T-cell (primary cell): ENCODE measurements at regions not wholly inside any gene's neighbourhood (a gene's known extent, or its start where the extent isn't known, plus 50 kb on each side); places are given as distances from the start of the nearest gene placed in this dataset.

Experiments
- ATAC-seq, 4 experiments: fragments of 200-7000 bp in 3 of 4; fragments of 150-1000 bp in 1 of 4; cut with Tn5 transposase; replicated peaks in 1 of 4; 1 replicate in 3 of 4; 2 replicates in 1 of 4; pipeline ENCODE4 v1.10.0; 2021; ENCODE audit warnings: moderate library complexity in 3 of 4, mild to moderate bottlenecking in 2 of 4, moderate number of reproducible peaks in 1 of 4
- CTCF ChIA-PET, 2 donors: fragments of 300-600 bp; sonication (Branson Sonifier 250); formaldehyde crosslinking; loops; one replicate each; lab custom pipeline; 2022; ENCODE audit warnings: antibody characterized with exemption in 2 of 2; lab: Charles Lee
- POLR2A ChIA-PET, 2 donors: fragments of 300-600 bp; sonication (Branson Sonifier 250); formaldehyde crosslinking; loops; one replicate each; lab custom pipeline; 2022; ENCODE audit warnings: antibody characterized with exemption in 2 of 2; lab: Charles Lee
- DNase-seq, 35 experiments: peaks; one replicate each; pipeline versions ENCODE4 v3.0.0 to v3.0.0-alpha.2; 2013 to 2023
- H3K27ac ChIP-seq: one replicate; pipeline ENCODE4 v1.5.1; 2013; ENCODE audit warnings: low read length
- H3K27me3 ChIP-seq, 2 experiments: replicated peaks in 1 of 2; 1 replicate in 1 of 2; 2 replicates in 1 of 2; pipeline versions ENCODE4 v1.6.1 to v1.7.0; 2013; ENCODE audit warnings: low read length in 1 of 2, mixed read lengths in 1 of 2; ENCODE audit not compliant: control insufficient read depth in 2 of 2, insufficient read depth in 2 of 2; ENCODE audit errors: extremely low read depth in 1 of 2
- H3K36me3 ChIP-seq, 2 donors: 1 replicate in 1 of 2; 2 replicates in 1 of 2; pipeline versions ENCODE4 v1.6.1 to v1.7.0; 2013; ENCODE audit warnings: low read length in 1 of 2; ENCODE audit not compliant: control insufficient read depth in 2 of 2, insufficient read depth in 1 of 2; ENCODE audit errors: extremely low read depth in 1 of 2
- H3K4me1 ChIP-seq, 2 experiments: 1 replicate in 1 of 2; 2 replicates in 1 of 2; pipeline versions ENCODE4 v1.6.1 to v1.7.0; 2013; ENCODE audit warnings: low read length in 2 of 2, mixed read lengths in 1 of 2; ENCODE audit not compliant: insufficient read depth in 2 of 2, control insufficient read depth in 1 of 2; ENCODE audit errors: extremely low read depth in 1 of 2
- H3K4me3 ChIP-seq, 2 donors: 1 replicate in 1 of 2; 2 replicates in 1 of 2; pipeline versions ENCODE4 v1.5.1 to v1.7.0; 2013; ENCODE audit warnings: mild to moderate bottlenecking in 2 of 2, low read length in 1 of 2, moderate library complexity in 1 of 2; ENCODE audit not compliant: control insufficient read depth in 1 of 2; ENCODE audit errors: extremely low read depth in 1 of 2
- H3K9me3 ChIP-seq: 2 replicates; pipeline ENCODE4 v1.7.0; 2013
- H3K27ac Mint-ChIP-seq, 2 donors: one replicate each; pipeline ENCODE4 v1.8.0; 2020 to 2021; ENCODE audit warnings: mild to moderate bottlenecking in 2 of 2, mixed read lengths in 2 of 2
- H3K27me3 Mint-ChIP-seq, 2 donors: one replicate each; pipeline ENCODE4 v1.8.0; 2021 to 2022; ENCODE audit warnings: mixed read lengths in 2 of 2
- H3K36me3 Mint-ChIP-seq: one replicate; pipeline ENCODE4 v1.8.0; 2021; ENCODE audit warnings: mixed read lengths
- H3K4me1 Mint-ChIP-seq, 3 donors: one replicate each; pipeline ENCODE4 v1.8.0; 2020 to 2022; ENCODE audit warnings: mixed read lengths in 3 of 3, mild to moderate bottlenecking in 1 of 3
- H3K4me3 Mint-ChIP-seq, 3 donors: one replicate each; pipeline ENCODE4 v1.8.0; 2020 to 2022; ENCODE audit warnings: mild to moderate bottlenecking in 3 of 3, mixed read lengths in 3 of 3, moderate library complexity in 3 of 3
- H3K9me3 Mint-ChIP-seq, 3 donors: one replicate each; pipeline ENCODE4 v1.8.0; 2020 to 2022; ENCODE audit warnings: mixed read lengths in 3 of 3
- WGBS: methylation state at CpG from one replicate; pipeline ENCODE4 v1.1.5; 2013; ENCODE audit warnings: missing lambda C conversion rate; ENCODE audit not compliant: insufficient coverage; 5-methylcytosine and 5-hydroxymethylcytosine counted together

DNA sequence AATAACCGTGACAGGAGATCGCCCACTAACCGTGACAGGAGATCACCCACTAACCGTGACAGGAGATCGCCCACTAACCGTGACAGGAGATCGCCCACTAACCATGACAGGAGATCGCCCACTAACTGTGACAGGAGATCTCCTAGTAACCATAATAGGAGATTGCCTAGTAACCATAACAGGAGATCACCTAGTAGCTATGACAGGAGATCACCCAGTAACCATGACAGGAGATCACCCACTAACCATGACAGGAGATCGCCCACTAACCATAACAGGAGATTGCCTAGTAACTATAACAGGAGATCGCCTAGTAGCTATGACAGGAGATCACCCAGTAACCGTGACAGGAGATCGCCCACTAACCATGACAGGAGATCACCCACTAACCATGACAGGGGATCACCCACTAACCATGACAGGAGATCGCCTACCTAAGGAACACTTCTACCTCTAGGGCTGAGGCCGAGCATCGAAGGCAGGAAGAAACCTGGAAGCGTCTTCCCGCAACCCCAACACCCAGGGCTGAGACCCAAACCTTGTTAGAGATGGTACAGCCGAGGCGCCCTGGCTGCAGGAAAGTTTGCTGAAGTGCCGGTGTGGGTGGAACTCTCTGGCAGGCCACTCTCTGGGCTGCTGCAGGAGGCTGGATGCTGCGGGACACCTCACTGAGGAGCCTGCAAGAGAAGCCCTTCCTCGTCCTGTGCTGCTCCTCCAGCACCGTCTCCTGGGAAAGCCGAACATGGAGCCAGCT lies 67.5 kb upstream of the THY1 start:
- ATAC-seq: no peak
- H3K4me1 Mint-ChIP-seq: no peaks in the 10 kb centered on the region
- H3K4me3 ChIP-seq: no peak overlapping the region
- peaks cover 0 to 40% of the 10 kb centered on the region in 2 experiments for H3K27me3 ChIP-seq
- POLR2A ChIA-PET: no interaction called here
- H3K27me3 Mint-ChIP-seq: peaks cover 28 to 30% of the 10 kb centered on the region in 2 donors
- no peaks in the 10 kb centered on the region for H3K9me3 ChIP-seq
- H3K27ac ChIP-seq: no peak overlapping the region
- no peak overlapping the region for H3K4me3 Mint-ChIP-seq
- no peak overlapping the region for H3K27ac Mint-ChIP-seq
- no peaks in the 10 kb centered on the region for H3K4me1 ChIP-seq
- WGBS: 79% methylated on average over 14 of the region's 24 CpGs
- CTCF ChIA-PET: no interaction called here
- no peaks in the 10 kb centered on the region for H3K36me3 ChIP-seq
- no peak for DNase-seq
- no peaks in the 10 kb centered on the region for H3K36me3 Mint-ChIP-seq
- H3K9me3 Mint-ChIP-seq: no peaks in the 10 kb centered on the region

DNA sequence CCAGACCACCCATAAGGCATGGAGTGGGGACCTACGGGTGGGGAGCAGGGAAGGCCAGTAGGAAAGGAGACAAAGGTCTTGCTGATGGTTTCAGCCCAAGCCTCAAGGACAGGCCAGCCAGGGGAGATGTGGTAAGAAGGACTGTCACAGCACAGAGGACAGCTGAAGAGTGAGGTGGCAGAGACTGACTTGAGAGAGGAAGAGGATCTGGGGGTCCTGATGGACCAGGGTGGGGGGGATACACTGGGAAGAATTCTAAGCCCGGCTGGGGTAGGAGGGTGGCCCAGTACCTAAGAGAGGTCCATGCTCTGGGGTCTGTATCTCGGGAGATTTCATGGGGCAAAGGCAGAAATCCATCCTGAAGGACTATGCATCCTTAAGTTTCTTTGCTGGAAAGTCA lies 66.1 kb upstream of the THY1 start:
- H3K4me3 ChIP-seq: no peak overlapping the region
- no peaks in the 10 kb centered on the region for H3K9me3 ChIP-seq
- H3K27ac Mint-ChIP-seq: no peak overlapping the region
- H3K36me3 Mint-ChIP-seq: no peaks in the 10 kb centered on the region
- H3K27me3 ChIP-seq: peaks cover 0 to 35% of the 10 kb centered on the region in 2 experiments
- H3K36me3 ChIP-seq: no peaks in the 10 kb centered on the region
- DNase-seq: no peak
- POLR2A ChIA-PET: no interaction called here
- H3K4me1 Mint-ChIP-seq: no peaks in the 10 kb centered on the region
- no peak overlapping the region for H3K4me3 Mint-ChIP-seq
- no peaks in the 10 kb centered on the region for H3K4me1 ChIP-seq
- CTCF ChIA-PET: interaction anchor here in 1 of 2 donors (0.7 kb wide), 1 partner anchor 24 kb away, joined by 5 read pairs; no protein-coding TSS in a partner anchor
- no peak overlapping the region for H3K27ac ChIP-seq
- WGBS: 58% methylated on average over 3 of the region's 3 CpGs
- H3K27me3 Mint-ChIP-seq: peaks cover 20 to 33% of the 10 kb centered on the region in 2 donors
- no peaks in the 10 kb centered on the region for H3K9me3 Mint-ChIP-seq
- ATAC-seq: no peak

DNA sequence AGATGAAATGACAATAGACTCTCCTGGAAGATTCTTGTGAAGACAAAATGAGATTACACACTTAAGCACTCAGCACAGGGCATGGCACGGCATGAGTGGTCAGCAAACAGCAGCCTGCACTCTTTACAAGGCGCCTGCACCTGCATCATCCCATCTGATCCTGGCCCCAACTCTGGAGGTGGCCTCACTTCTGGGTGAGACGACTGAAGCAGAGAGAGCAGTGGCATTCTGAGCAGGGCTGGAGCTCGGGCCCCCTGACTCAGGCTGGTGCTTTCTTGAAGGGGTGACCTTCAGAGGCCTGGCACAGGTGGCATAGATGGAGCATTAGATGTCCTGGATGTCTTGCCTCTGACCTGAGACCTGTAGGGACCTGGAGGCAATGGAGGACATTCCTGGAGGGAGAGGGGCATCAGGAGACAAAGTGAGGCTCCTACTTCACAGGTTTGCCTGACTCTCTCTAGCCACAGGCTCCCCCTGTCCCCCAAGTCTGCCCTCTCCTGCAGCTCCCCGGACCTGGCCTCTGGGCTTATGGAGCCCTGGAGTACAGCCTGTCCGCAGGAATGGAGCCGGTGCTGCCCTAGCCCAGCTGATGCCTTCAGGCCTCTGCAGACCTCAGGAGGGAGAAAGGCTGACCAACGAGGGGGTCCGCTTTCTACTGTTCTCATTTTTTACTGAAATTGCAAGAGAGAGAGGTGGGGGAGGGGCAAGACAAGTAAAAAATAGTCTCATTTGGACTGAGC lies 65.5 kb upstream of the THY1 start:
- Histone ChIP-seq H3K4me1 (no peaks in the 10 kb centered on the region), H3K27me3 (peaks cover 0 to 38% of the 10 kb centered on the region in 2 experiments), H3K36me3 (no peaks in the 10 kb centered on the region), H3K4me3 (no peak overlapping the region), H3K27ac (no peak overlapping the region), H3K9me3 (no peaks in the 10 kb centered on the region)
- DNase-seq: no peak
- 75% methylated on average over 6 of the region's 9 CpGs for WGBS
- peaks cover 20 to 33% of the 10 kb centered on the region in 2 donors for H3K27me3 Mint-ChIP-seq
- H3K27ac Mint-ChIP-seq: no peak overlapping the region
- ChIA-PET POLR2A (no interaction called here), CTCF (interaction anchor here in 1 of 2 donors (0.7 kb wide), 1 partner anchor 25 kb away, joined by 5 read pairs; no protein-coding TSS in a partner anchor)
- H3K4me1 Mint-ChIP-seq: no peaks in the 10 kb centered on the region
- H3K9me3 Mint-ChIP-seq: no peaks in the 10 kb centered on the region
- no peak for ATAC-seq
- H3K36me3 Mint-ChIP-seq: no peaks in the 10 kb centered on the region
- H3K4me3 Mint-ChIP-seq: no peak overlapping the region

DNA sequence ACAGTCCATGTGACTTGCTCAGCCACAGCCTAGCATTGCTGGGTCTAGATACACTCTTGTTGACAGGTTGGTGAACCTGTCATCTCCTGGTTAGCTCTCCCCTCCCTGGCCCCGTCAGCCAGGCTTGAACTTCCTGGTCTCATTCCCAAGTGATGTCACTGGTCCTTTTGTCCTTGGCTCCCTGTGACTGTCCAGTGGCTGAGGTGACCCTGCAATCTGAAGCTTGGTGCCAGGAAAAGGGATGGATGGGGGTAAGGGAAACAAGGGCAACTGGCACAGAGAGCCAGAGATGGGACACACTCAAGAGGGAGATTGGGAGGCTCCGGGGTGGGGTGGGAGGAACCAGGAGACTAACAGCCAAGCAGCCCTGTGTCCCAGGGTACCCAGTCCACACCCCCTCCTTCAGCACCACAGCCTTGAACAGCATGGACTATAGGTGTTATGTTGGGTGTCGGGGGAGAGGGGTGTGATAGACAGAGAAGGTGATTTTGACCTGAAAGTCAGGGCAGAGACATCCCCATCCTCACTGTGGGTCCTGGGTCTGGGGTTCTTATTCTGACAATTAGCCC lies 63.8 kb upstream of the THY1 start:
- ChIA-PET CTCF (interaction anchor here in 1 of 2 donors (0.6 kb wide), 1 partner anchor 1974 kb away, joined by 4 read pairs; no protein-coding TSS in a partner anchor), POLR2A (no interaction called here)
- Mint-ChIP-seq H3K4me3 (no peak overlapping the region), H3K27me3 (peaks cover 28 to 45% of the 10 kb centered on the region in 2 donors), H3K9me3 (no peaks in the 10 kb centered on the region), H3K4me1 (no peaks in the 10 kb centered on the region), H3K36me3 (no peaks in the 10 kb centered on the region), H3K27ac (no peak overlapping the region)
- H3K9me3 ChIP-seq: no peaks in the 10 kb centered on the region
- no CpG with 5 or more reads among the region's 3 CpGs for WGBS
- no peak overlapping the region for H3K4me3 ChIP-seq
- no peak for DNase-seq
- H3K36me3 ChIP-seq: no peaks in the 10 kb centered on the region
- peaks cover 0 to 51% of the 10 kb centered on the region in 2 experiments for H3K27me3 ChIP-seq
- no peak for ATAC-seq
- no peak overlapping the region for H3K27ac ChIP-seq
- no peaks in the 10 kb centered on the region for H3K4me1 ChIP-seq

DNA sequence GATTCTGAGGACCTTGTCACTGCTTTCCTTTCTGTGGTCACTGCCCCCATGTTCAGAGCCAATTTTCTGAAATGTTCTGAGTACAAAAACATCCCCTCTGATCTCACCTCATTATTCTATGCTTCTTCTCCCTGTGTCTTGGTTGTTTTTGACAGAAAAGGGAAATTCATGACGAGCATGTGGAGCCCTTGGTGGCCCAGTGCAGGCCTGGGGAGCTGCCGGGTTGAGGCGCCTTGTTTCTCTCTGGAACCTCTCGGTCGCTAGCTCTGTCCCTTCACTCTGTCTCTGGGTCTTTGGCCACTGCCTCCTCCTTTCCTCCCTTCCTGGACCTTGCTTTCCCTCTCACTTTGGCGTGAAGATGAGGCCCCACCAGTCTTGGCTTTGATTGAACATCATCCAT lies 63.0 kb upstream of the THY1 start:
- H3K27me3 Mint-ChIP-seq: peaks cover 29 to 44% of the 10 kb centered on the region in 2 donors
- Histone ChIP-seq H3K27ac (no peak overlapping the region), H3K4me1 (peaks cover 0 to 4% of the 10 kb centered on the region in 2 experiments), H3K36me3 (no peaks in the 10 kb centered on the region), H3K27me3 (peaks cover 0 to 55% of the 10 kb centered on the region in 2 experiments), H3K9me3 (no peaks in the 10 kb centered on the region), H3K4me3 (no peak overlapping the region)
- no peak overlapping the region for H3K4me3 Mint-ChIP-seq
- H3K4me1 Mint-ChIP-seq: peaks cover 0 to 4% (median 0%) of the 10 kb centered on the region in 3 donors
- H3K9me3 Mint-ChIP-seq: no peaks in the 10 kb centered on the region
- POLR2A ChIA-PET: no interaction called here
- no CpG with 5 or more reads among the region's 6 CpGs for WGBS
- no peak overlapping the region for H3K27ac Mint-ChIP-seq
- CTCF ChIA-PET: interaction anchor here in 1 of 2 donors (0.6 kb wide), 1 partner anchor 1974 kb away, joined by 4 read pairs; no protein-coding TSS in a partner anchor
- H3K36me3 Mint-ChIP-seq: no peaks in the 10 kb centered on the region
- ATAC-seq (no peak), DNase-seq (no peak)
